ENCODE measurements at regions not wholly inside any gene's neighbourhood (a gene's known extent, or its start where the extent isn't known, plus 50 kb on each side); places are given as distances from the start of the nearest gene placed in this dataset.

DNA sequence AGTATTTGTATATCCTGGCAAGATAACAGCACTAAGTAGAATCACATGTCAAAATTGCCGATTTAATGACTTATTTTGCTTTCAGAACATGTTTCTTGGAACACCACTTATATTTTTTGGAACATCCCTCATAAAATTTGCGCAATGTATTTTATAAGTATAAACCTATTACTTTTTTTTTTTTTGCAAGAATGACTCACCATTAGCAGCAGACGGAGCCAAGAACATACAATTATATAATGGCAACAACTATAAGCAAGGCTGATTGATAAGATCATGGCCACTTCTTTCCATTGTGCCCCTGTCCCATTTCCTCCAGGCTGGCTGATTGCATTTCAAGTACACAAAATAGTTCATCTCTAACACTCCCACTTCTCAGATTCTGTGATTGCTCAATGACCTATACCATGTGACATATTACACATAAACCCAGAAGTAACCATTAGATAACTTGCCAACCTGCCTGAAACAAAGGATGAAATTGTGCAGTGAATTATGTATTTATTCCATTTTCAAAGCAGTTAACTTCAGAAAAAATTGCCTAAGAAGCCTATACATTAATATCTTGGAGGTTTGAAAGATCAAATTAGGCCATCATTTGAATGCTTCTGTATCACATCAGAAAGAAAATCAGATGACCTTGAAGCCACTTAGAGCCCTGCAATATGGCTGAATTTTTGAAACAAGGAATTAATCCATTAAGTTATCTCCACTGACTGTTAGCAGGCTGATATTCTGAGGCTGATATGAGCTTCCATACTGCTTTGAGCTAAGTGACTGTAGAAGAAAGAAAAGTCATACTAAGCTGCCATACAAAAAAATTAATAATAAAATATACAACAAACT lies 77.8 kb upstream of the PRMT6 start:
- DNase-seq (ENCODE audit: low read depth, low spot score), result no peak
- in situ Hi-C loops (cut with HindIII; ENCODE audit: low sequenced_read_pairs), result no loop called here
- no peak overlapping the region for H3K4me3 ChIP-seq (ENCODE audit: low read depth, low read length)
- TF ChIP-seq, protein P1, sequence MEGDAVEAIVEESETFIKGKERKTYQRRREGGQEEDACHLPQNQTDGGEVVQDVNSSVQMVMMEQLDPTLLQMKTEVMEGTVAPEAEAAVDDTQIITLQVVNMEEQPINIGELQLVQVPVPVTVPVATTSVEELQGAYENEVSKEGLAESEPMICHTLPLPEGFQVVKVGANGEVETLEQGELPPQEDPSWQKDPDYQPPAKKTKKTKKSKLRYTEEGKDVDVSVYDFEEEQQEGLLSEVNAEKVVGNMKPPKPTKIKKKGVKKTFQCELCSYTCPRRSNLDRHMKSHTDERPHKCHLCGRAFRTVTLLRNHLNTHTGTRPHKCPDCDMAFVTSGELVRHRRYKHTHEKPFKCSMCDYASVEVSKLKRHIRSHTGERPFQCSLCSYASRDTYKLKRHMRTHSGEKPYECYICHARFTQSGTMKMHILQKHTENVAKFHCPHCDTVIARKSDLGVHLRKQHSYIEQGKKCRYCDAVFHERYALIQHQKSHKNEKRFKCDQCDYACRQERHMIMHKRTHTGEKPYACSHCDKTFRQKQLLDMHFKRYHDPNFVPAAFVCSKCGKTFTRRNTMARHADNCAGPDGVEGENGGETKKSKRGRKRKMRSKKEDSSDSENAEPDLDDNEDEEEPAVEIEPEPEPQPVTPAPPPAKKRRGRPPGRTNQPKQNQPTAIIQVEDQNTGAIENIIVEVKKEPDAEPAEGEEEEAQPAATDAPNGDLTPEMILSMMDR (IDR thresholded peaks at IDR 0.05; ENCODE audit: low read depth, low read length), result no peak

DNA sequence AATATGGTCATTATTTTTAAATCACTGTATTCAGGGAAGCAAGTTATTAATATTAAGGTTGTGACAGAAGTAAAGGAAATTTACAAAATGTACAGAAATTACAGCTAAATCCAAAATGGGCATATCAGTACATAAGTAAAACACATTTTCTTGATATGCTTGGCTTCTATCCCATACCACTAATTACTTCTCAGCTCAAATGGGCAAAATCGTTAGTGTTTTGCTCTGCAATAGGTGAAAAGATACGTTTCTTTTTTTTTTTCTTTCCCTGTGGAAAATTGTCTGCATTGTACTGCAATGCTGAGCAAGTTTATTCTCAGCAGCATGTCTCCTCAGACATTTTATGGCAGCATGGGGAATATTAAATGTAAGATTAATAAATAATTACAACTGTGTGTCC lies 77.1 kb upstream of the PRMT6 start:
- no peak for DNase-seq (ENCODE audit: low read depth, low spot score)
- TF ChIP-seq, protein P1 (IDR thresholded peaks at IDR 0.05; ENCODE audit: low read depth, low read length), result no peak
- H3K4me3 ChIP-seq (ENCODE audit: low read depth, low read length), result no peak overlapping the region
- in situ Hi-C loops (cut with HindIII; ENCODE audit: low sequenced_read_pairs), result no loop called here

DNA sequence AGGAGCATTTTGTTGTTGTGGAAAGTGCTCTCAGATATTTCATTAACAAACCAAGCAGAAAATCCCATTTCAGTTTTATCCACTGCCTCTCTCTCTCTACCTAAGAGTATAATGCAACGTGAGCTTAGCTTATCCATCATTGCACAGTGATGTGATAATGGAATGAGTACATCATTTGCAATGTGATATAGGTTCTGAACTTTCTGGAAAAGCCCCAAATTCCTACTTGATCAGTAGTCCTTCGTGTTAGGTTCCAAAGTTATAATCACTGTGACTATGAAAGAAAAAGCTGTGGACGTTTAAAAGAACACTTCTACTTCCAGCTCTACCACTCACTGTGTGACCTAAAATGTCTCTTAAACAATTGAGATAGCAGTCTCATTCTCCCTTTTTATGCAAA lies 76.4 kb upstream of the PRMT6 start:
- TF ChIP-seq, protein P1 (IDR thresholded peaks at IDR 0.05; ENCODE audit: low read depth, low read length), result no peak
- no peak for DNase-seq (ENCODE audit: low read depth, low spot score)
- no peak overlapping the region for H3K4me3 ChIP-seq (ENCODE audit: low read depth, low read length)
- in situ Hi-C loops (cut with HindIII; ENCODE audit: low sequenced_read_pairs), result no loop called here

DNA sequence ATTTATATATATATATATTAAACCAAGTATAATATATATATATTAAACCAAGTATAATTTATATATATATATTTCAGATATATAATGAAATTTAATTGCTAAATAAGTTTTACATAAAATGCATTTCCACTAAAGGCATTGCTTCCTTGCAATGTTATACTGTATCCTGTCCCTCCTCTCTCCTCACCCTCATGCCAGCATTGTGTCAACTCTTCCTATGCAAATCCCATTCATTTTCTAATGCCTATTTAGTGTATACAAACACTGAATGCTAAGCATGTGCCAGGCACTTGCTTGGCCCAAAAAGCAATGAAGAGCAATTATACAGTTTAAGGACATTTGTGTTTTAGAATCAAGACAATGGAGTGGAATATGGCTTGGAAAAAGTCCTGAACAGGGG lies 71.7 kb upstream of the PRMT6 start:
- H3K4me3 ChIP-seq (ENCODE audit: low read depth, low read length), result no peak overlapping the region
- in situ Hi-C loops (cut with HindIII; ENCODE audit: low sequenced_read_pairs), result no loop called here
- TF ChIP-seq, protein P1 (IDR thresholded peaks at IDR 0.05; ENCODE audit: low read depth, low read length), result no peak
- DNase-seq (ENCODE audit: low read depth, low spot score), result no peak

DNA sequence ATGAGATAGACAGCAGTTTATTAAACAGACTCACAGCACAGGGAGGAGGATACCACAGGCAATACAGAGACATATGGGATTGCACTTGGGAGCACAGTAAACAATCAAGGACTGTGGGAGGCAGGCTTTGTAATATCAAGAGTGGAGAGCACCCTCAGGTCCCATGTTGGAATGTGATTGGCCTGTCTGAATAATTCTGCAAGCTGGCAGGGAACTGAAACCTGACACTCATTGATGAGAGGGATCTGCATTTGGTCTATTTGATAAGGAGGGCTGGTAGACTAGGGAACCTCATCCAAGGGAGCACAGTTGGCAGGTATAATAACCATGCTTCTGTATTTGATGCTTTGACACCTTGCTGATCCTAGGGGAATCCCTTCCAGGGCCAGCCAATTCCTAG lies 69.9 kb upstream of the PRMT6 start:
- in situ Hi-C loops (cut with HindIII; ENCODE audit: low sequenced_read_pairs), result no loop called here
- TF ChIP-seq, protein P1 (IDR thresholded peaks at IDR 0.05; ENCODE audit: low read depth, low read length), result no peak
- H3K4me3 ChIP-seq (ENCODE audit: low read depth, low read length), result no peak overlapping the region
- no peak for DNase-seq (ENCODE audit: low read depth, low spot score)

DNA sequence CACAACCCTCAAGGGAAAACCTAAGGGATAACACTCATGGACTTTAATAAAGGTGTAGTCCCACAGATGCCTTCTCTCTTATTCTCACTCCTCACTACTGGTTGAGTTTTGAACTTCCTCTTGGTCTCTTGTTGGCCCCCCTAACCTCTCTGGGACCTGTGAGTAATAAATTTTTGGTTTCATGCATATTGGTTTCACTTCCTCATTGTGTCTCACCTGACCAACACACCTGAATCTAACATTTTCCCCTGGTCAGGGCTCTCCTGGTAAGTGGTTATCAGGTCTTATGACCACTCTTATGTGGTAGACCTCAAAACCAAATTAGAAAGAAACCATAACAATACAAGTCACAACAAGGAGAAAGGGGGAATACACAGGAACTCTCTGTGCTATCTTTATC lies 60.5 kb upstream of the PRMT6 start:
- in situ Hi-C loops (cut with HindIII; ENCODE audit: low sequenced_read_pairs), result no loop called here
- no peak for DNase-seq (ENCODE audit: low read depth, low spot score)
- H3K4me3 ChIP-seq (ENCODE audit: low read depth, low read length), result no peak overlapping the region
- TF ChIP-seq, protein P1 (IDR thresholded peaks at IDR 0.05; ENCODE audit: low read depth, low read length), result no peak

All from astrocyte of the spinal cord (primary cell).